ENCODE measurements at regions not wholly inside any gene's neighbourhood (a gene's known extent, or its start where the extent isn't known, plus 50 kb on each side); places are given as distances from the start of the nearest gene placed in this dataset.

- peak overlapping the region; percentile 69 for H3K4me3 Mint-ChIP-seq (ENCODE audit: unreplicated experiment)
- CTCF ChIA-PET, result interaction anchor here (0.5 to 0.6 kb wide), 2 partner anchors 17 to 299 kb away, joined by 3 read pairs; no protein-coding TSS in a partner anchor
Measured at GRCh38 chr9:107638521-107639310, 149.1 kb upstream of the KLF4 start.

GRCh38 chr9:107637421-107638420 lies 148.2 kb upstream of the KLF4 start:
- Mint-ChIP-seq H3K27me3 (ENCODE audit: insufficient read depth, unreplicated experiment) (no peaks in the 10 kb centered on the region), H3K36me3 (ENCODE audit: insufficient read depth, unreplicated experiment) (no peaks in the 10 kb centered on the region), H3K4me1 (ENCODE audit: insufficient read depth, unreplicated experiment) (peaks cover 15% of the 10 kb centered on the region), H3K27ac (ENCODE audit: low read depth, unreplicated experiment) (peak overlapping the region; percentile 92), H3K9me3 (ENCODE audit: unreplicated experiment) (no peaks in the 10 kb centered on the region), H3K4me3 (ENCODE audit: unreplicated experiment) (peak overlapping the region; percentile 69)
- no TSS peak for BruUV-seq (replicated peaks)
- intact Hi-C loops (cut with micrococcal nuclease), result no loop called here
- ChIA-PET POLR2A (no interaction called here), CTCF (no interaction called here)
- no peak for DNase-seq (ENCODE audit: unreplicated experiment)
- TF ChIP-seq CTCF (IDR thresholded peaks at IDR 0.05; ENCODE audit: unreplicated experiment), result no peak

More at GRCh38 chr9:107638521-107639310, 149.1 kb upstream of the KLF4 start:
- no peaks in the 10 kb centered on the region for H3K27me3 Mint-ChIP-seq (ENCODE audit: insufficient read depth, unreplicated experiment)
- H3K9me3 Mint-ChIP-seq (ENCODE audit: unreplicated experiment), result no peaks in the 10 kb centered on the region
- H3K36me3 Mint-ChIP-seq (ENCODE audit: insufficient read depth, unreplicated experiment), result no peaks in the 10 kb centered on the region
- H3K4me1 Mint-ChIP-seq (ENCODE audit: insufficient read depth, unreplicated experiment), result peaks cover 15% of the 10 kb centered on the region
- no TSS peak for BruUV-seq (replicated peaks)
- POLR2A ChIA-PET, result no interaction called here
- intact Hi-C loops (cut with micrococcal nuclease), result no loop called here
- peak overlapping the region; percentile 92 for H3K27ac Mint-ChIP-seq (ENCODE audit: low read depth, unreplicated experiment)
- DNase-seq (ENCODE audit: unreplicated experiment), result no peak
- TF ChIP-seq CTCF (IDR thresholded peaks at IDR 0.05; ENCODE audit: unreplicated experiment), result no peak

- H3K36me3 Mint-ChIP-seq (ENCODE audit: insufficient read depth, unreplicated experiment), result no peaks in the 10 kb centered on the region
- no TSS peak for BruUV-seq (replicated peaks)
- intact Hi-C loops (cut with micrococcal nuclease), result no loop called here
- H3K4me1 Mint-ChIP-seq (ENCODE audit: insufficient read depth, unreplicated experiment), result peaks cover 15% of the 10 kb centered on the region
- no peaks in the 10 kb centered on the region for H3K27me3 Mint-ChIP-seq (ENCODE audit: insufficient read depth, unreplicated experiment)
- TF ChIP-seq CTCF (IDR thresholded peaks at IDR 0.05; ENCODE audit: unreplicated experiment), result no peak
- POLR2A ChIA-PET, result no interaction called here
- CTCF ChIA-PET, result interaction anchor here (0.6 kb wide), 1 partner anchor 8 kb away, joined by 3 read pairs; no protein-coding TSS in a partner anchor
- H3K9me3 Mint-ChIP-seq (ENCODE audit: unreplicated experiment), result no peaks in the 10 kb centered on the region
- H3K4me3 Mint-ChIP-seq (ENCODE audit: unreplicated experiment), result no peak overlapping the region
- DNase-seq (ENCODE audit: unreplicated experiment), result no peak
- no peak overlapping the region for H3K27ac Mint-ChIP-seq (ENCODE audit: low read depth, unreplicated experiment)
Measured at GRCh38 chr9:107636571-107637381, 147.2 kb upstream of the KLF4 start.
